ENCODE measurements at regions not wholly inside any gene's neighbourhood (a gene's known extent, or its start where the extent isn't known, plus 50 kb on each side); places are given as distances from the start of the nearest gene placed in this dataset.

DNA sequence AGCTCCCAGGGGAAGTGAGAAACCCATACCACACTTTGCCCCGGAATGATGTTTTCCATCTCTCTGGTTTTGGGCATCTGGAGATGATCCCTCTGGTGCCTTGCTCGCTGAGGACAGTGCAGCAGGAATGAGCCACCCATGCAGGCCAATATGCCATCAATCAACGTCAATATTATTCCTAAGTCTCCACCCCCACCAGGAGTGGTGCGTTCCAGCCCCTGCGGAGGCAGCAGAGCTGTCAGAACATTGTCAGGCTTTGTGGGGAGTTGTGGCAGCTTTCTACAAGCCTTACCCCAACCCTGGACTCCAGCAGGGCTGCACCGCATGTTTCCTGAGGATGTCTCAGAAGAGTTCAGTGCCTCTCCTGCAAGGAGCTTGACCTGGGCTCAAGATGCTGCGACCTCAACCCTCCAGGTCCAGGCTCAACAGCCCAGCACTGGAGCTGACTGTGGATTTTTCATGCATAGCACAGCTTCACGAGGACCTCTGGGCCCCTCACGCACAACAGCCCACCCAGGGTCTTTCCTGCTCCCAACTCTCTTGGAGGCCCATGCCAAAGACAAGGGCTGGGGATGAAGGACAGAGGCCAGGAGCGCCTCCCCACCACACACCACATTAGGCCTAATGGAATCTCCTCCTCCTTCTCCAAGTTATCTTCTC is 67.5 kb downstream of the PSMG1 start:
- DNase-seq (ENCODE audit: low spot score): no peak
- Mint-ChIP-seq H3K9me3 (ENCODE audit: low read depth) (no peaks in the 10 kb centered on the region), H3K4me1 (ENCODE audit: low read depth) (peaks cover 55% of the 10 kb centered on the region), H3K27me3 (ENCODE audit: low read depth) (no peaks in the 10 kb centered on the region), H3K36me3 (ENCODE audit: low read depth) (no peaks in the 10 kb centered on the region), H3K27ac (ENCODE audit: unreplicated experiment) (peak overlapping the region; percentile 82), H3K4me3 (ENCODE audit: unreplicated experiment) (no peak overlapping the region)
- TF ChIP-seq, protein P1, sequence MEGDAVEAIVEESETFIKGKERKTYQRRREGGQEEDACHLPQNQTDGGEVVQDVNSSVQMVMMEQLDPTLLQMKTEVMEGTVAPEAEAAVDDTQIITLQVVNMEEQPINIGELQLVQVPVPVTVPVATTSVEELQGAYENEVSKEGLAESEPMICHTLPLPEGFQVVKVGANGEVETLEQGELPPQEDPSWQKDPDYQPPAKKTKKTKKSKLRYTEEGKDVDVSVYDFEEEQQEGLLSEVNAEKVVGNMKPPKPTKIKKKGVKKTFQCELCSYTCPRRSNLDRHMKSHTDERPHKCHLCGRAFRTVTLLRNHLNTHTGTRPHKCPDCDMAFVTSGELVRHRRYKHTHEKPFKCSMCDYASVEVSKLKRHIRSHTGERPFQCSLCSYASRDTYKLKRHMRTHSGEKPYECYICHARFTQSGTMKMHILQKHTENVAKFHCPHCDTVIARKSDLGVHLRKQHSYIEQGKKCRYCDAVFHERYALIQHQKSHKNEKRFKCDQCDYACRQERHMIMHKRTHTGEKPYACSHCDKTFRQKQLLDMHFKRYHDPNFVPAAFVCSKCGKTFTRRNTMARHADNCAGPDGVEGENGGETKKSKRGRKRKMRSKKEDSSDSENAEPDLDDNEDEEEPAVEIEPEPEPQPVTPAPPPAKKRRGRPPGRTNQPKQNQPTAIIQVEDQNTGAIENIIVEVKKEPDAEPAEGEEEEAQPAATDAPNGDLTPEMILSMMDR (IDR thresholded peaks at IDR 0.05): peak; percentile 35

DNA sequence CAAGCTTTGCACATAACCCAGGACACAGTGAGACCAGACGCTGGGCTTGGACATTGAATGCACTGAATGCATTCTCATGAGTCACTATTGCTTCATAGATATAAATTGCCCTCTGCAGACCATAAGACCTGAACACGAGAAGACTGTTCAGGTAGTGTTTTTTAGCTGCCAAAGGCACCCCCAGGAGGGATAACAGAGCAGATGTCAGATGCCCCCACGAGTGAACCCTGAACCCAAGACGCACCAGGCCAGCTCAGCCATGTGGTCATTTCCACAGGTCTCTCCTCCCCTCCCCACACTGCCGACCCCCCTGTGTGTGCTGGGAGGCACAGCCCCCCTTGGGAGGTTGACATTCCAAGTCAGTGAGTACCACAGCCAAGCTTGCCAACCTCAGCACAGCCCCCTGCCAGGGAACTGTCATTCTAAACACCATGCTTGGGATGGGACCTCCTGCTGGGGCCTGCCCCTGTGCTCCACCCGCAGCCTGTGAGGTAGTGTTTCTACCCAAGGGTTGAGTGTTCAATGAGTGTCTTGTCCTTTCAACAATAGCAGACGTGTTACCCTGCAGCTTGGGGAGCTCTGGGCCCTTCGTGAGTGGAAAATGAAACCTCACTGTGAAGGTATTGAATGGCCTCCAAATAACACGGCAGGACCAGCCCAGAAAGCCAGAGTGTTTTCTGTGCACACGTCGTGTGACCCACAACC is 68.2 kb downstream of the PSMG1 start:
- TF ChIP-seq, protein P1 (IDR thresholded peaks at IDR 0.05): no peak
- peaks cover 52% of the 10 kb centered on the region for H3K4me1 Mint-ChIP-seq (ENCODE audit: low read depth)
- H3K27me3 Mint-ChIP-seq (ENCODE audit: low read depth): no peaks in the 10 kb centered on the region
- DNase-seq (ENCODE audit: low spot score): no peak
- no peaks in the 10 kb centered on the region for H3K9me3 Mint-ChIP-seq (ENCODE audit: low read depth)
- H3K4me3 Mint-ChIP-seq (ENCODE audit: unreplicated experiment): peak overlapping the region; percentile 35
- H3K36me3 Mint-ChIP-seq (ENCODE audit: low read depth): no peaks in the 10 kb centered on the region
- peak overlapping the region; percentile 82 for H3K27ac Mint-ChIP-seq (ENCODE audit: unreplicated experiment)

DNA sequence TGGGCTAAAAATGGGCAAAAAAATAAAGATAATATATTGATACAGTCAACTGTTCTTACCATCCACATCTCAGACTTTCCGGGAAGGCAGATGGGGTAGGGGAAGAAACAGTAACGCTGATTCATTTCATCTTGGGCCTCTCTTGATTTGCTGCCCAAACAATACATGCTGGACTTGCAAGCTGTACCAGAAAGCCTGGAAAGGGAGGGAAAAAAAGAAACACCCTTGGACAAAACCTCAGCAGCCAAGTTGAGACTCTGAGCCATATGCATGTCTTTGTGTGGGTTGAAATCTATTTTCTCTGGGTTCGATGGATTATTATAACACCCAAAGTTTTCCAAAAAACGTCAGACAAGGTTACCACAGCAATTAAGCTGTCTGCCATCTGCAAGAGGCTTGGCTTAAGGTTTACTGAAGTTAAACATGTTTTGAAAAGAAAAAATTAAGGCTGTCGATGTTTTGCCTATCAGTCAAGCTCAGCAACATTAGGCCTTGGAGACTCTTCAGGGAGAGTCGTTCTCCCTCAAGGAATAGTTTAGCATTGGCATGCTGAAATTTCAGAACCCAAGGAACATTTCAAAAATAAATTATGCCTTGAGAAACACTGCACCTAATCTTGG is 71.2 kb downstream of the PSMG1 start:
- no peaks in the 10 kb centered on the region for H3K27me3 Mint-ChIP-seq (ENCODE audit: low read depth)

DNA sequence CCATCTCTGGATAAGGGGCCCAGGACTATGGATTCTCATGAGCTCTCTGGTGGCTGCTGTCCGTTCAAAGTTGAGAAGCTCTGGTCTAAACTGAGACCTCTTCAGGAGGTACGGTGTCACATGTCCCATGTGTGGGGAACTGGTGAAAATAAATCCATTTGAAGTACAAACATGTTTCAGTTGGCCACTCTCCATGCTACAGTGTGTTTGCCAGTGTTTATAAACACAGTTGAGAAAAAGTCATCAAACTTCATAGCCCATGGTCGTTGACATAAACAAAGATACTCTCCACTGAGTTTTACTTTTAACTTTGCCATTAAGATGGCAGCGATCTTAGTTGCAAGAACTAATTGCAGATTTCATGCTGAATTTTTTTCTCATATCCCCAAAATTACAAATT is 72.8 kb downstream of the PSMG1 start:
- TF ChIP-seq, protein P1 (IDR thresholded peaks at IDR 0.05): no peak
- Mint-ChIP-seq H3K27ac (ENCODE audit: unreplicated experiment) (no peak overlapping the region), H3K4me1 (ENCODE audit: low read depth) (peaks cover 43% of the 10 kb centered on the region), H3K4me3 (ENCODE audit: unreplicated experiment) (no peak overlapping the region), H3K27me3 (ENCODE audit: low read depth) (no peaks in the 10 kb centered on the region), H3K9me3 (ENCODE audit: low read depth) (no peaks in the 10 kb centered on the region), H3K36me3 (ENCODE audit: low read depth) (peaks cover 3% of the 10 kb centered on the region)
- no peak for DNase-seq (ENCODE audit: low spot score)

More for the DNA sequence above, 71.2 kb downstream of the PSMG1 start:
- H3K36me3 Mint-ChIP-seq (ENCODE audit: low read depth): peaks cover 3% of the 10 kb centered on the region
- DNase-seq (ENCODE audit: low spot score): no peak
- H3K27ac Mint-ChIP-seq (ENCODE audit: unreplicated experiment): no peak overlapping the region
- peaks cover 50% of the 10 kb centered on the region for H3K4me1 Mint-ChIP-seq (ENCODE audit: low read depth)
- TF ChIP-seq, protein P1 (IDR thresholded peaks at IDR 0.05): no peak
- no peak overlapping the region for H3K4me3 Mint-ChIP-seq (ENCODE audit: unreplicated experiment)
- H3K9me3 Mint-ChIP-seq (ENCODE audit: low read depth): no peaks in the 10 kb centered on the region

DNA sequence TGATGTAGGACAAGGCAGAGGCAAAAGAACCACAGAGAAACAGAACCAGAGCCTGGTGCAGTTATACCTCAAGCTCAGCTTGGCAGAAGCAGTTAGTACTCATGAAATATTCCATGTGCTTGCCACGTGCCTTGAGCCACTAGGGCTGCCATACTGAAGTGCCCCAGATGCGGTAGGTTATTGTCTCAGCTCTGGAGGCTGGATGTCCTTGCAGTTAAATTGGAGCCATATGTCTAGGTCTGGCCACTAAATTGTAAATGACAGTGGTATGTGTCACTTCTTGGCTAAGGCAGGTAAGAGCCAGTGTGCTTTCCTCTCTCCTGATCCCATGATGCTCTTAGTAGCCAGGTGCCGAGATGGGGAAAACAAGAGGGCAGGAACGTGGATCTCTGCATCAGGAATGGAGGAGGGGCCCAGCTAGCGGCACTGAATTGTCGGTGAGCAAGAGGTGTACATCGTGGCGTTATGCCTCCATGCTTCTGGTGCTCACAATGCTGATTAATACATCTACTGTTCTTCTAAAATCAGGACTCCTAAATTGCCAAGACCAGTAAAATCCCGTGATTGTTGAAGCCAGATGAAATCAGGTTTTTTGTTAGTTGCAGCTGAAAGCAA is 73.5 kb downstream of the PSMG1 start:
- no peak overlapping the region for H3K27ac Mint-ChIP-seq (ENCODE audit: unreplicated experiment)
- no peaks in the 10 kb centered on the region for H3K9me3 Mint-ChIP-seq (ENCODE audit: low read depth)
- peaks cover 3% of the 10 kb centered on the region for H3K36me3 Mint-ChIP-seq (ENCODE audit: low read depth)
- DNase-seq (ENCODE audit: low spot score): no peak
- no peak overlapping the region for H3K4me3 Mint-ChIP-seq (ENCODE audit: unreplicated experiment)
- H3K4me1 Mint-ChIP-seq (ENCODE audit: low read depth): peaks cover 43% of the 10 kb centered on the region
- TF ChIP-seq, protein P1 (IDR thresholded peaks at IDR 0.05): no peak
- H3K27me3 Mint-ChIP-seq (ENCODE audit: low read depth): no peaks in the 10 kb centered on the region
